Panc1 (cell line): ENCODE measurements at regions not wholly inside any gene's neighbourhood (a gene's known extent, or its start where the extent isn't known, plus 50 kb on each side); places are given as distances from the start of the nearest gene placed in this dataset.

Experiments
- ATAC-seq: fragments of 200-7000 bp; cut with Tn5 transposase; 2 replicates; pipeline ENCODE4 v1.9.1; 2020; ENCODE audit warnings: mild to moderate bottlenecking, moderate library complexity
- BruUV-seq: library from RNA; stranded (reverse); fragments of 400-500 nt; replicated peaks from 2 replicates; lab custom pipeline; 2021; lab: Mats Ljungman, UMichigan
- CTCF ChIA-PET: fragments of 300-600 bp; sonication (Branson Sonifier 250); formaldehyde crosslinking; loops from one replicate; lab custom pipeline; 2022; ENCODE audit warnings: antibody characterized with exemption; lab: Charles Lee
- POLR2A ChIA-PET: fragments of 300-600 bp; sonication (Branson Sonifier 250); formaldehyde crosslinking; loops from one replicate; lab custom pipeline; 2022; ENCODE audit warnings: antibody characterized with exemption; lab: Charles Lee
- DNase-seq: peaks from one replicate; pipeline ENCODE4 v3.0.0-alpha.2; 2010; ENCODE audit warnings: low read depth, low spot score
- H3K27ac ChIP-seq: 2 replicates; pipeline ENCODE4 v1.5.1; 2011; ENCODE audit warnings: mild to moderate bottlenecking, low read length, inconsistent platforms
- H3K27me3 ChIP-seq: fragments of 200-500 bp; sonication (Bioruptor generic); 2 replicates; pipeline ENCODE4 v1.6.0; 2014; ENCODE audit warnings: low read length, inconsistent platforms; ENCODE audit not compliant: control insufficient read depth, insufficient read depth
- H3K36me3 ChIP-seq: fragments of 200-500 bp; sonication (Bioruptor generic); 2 replicates; pipeline ENCODE4 v1.5.1; 2014; ENCODE audit warnings: inconsistent platforms, mild to moderate bottlenecking, low read length, moderate library complexity; ENCODE audit not compliant: control insufficient read depth, insufficient read depth
- H3K4me1 ChIP-seq: 2 replicates; pipeline ENCODE4 v1.5.1; 2011; ENCODE audit warnings: inconsistent platforms, mild to moderate bottlenecking, low read length, moderate library complexity; ENCODE audit not compliant: control insufficient read depth, insufficient read depth
- H3K4me3 ChIP-seq, 2 experiments: 2 replicates each; pipeline ENCODE4 v1.5.1; 2011 to 2012; ENCODE audit warnings: low read depth in 2 of 2, low read length in 2 of 2, mild to moderate bottlenecking in 2 of 2, inconsistent platforms in 1 of 2, moderate library complexity in 1 of 2
- H3K9me3 ChIP-seq: fragments of 200-500 bp; sonication (Bioruptor generic); 2 replicates; pipeline ENCODE4 v1.5.1; 2014; ENCODE audit warnings: low read depth, mild to moderate bottlenecking, inconsistent platforms, low read length, moderate library complexity; ENCODE audit not compliant: control insufficient read depth, insufficient read depth
- CTCF ChIP-seq: fragments of 450-650 bp; IDR thresholded peaks from 2 replicates; pipeline ENCODE4 v1.5.1; 2017; ENCODE audit warnings: mild to moderate bottlenecking
- POLR2AphosphoS5 ChIP-seq: IDR thresholded peaks from 2 replicates; pipeline ENCODE4 v1.6.1; 2012; ENCODE audit warnings: mild to moderate bottlenecking, low read depth, low read length, moderate library complexity
- SIN3A ChIP-seq: IDR thresholded peaks from 2 replicates; pipeline ENCODE4 v1.6.1; 2012; ENCODE audit warnings: low read depth, mild to moderate bottlenecking, low read length, moderate library complexity, borderline replicate concordance; ENCODE audit not compliant: insufficient read depth
- TCF7L2 ChIP-seq: IDR thresholded peaks from 2 replicates; pipeline ENCODE4 v1.6.1; 2011; ENCODE audit warnings: mild to moderate bottlenecking, low read depth, low read length, inconsistent platforms
- in situ Hi-C: cut with HindIII; loops from 2 replicates; pipeline ENCODE4 v1.10.0; 2016; ENCODE audit warnings: low sequenced_read_pairs, low pct_unique_long_range_greater_than_20kb
- intact Hi-C: fragments of 100-400 bp; cut with micrococcal nuclease; formaldehyde crosslinking; loops from one replicate; pipeline ENCODE4 v1.10.0; 2022; ENCODE audit not compliant: unreplicated experiment
- TF ChIP-seq, protein P1 (sequence below), 2 experiments: IDR thresholded peaks; 2 replicates each; pipeline ENCODE4 v1.6.1; 2011 to 2012; ENCODE audit warnings: low read depth in 2 of 2, control low read depth in 1 of 2, low read length in 1 of 2, mild to moderate bottlenecking in 1 of 2, moderate library complexity in 1 of 2; ENCODE audit not compliant: insufficient read depth in 1 of 2

DNA sequence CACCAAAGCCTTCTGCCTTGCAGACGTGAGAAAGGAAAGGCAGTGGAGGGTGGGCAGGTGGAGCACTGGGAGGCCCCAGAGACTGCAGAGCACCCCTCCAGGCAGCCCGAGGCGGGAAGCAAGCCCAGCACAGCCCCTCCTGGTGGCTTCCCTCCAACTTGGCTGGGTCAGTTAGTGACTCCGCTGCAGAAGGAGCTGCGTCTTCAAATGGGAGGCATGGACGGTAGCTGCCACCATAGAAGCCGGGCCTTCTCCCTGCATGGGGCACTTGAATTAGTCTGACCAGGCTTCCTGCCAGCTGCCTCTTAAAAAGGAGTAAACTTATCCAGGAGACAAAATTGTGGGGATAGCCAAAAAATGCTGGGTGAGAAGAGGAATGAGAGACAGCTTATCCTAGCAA lies 88.0 kb upstream of the RPS6KA2 start:
- Histone ChIP-seq H3K4me1 (no peaks in the 10 kb centered on the region), H3K4me3 (no peak overlapping the region), H3K36me3 (no peaks in the 10 kb centered on the region), H3K27ac (no peak overlapping the region), H3K9me3 (no peaks in the 10 kb centered on the region), H3K27me3 (peaks cover 2% of the 10 kb centered on the region; the same call in 1 of the 2 replicates)
- DNase-seq = no peak
- ATAC-seq = no peak
- ChIA-PET POLR2A (no interaction called here), CTCF (no interaction called here)
- no TSS peak for BruUV-seq
- in situ Hi-C loops = no loop called here
- intact Hi-C loops = no loop called here
- no peak for TF ChIP-seq CTCF
- TF ChIP-seq SIN3A = no peak
- TF ChIP-seq TCF7L2 = no peak
- no peak for TF ChIP-seq POLR2AphosphoS5
- TF ChIP-seq, protein P1, sequence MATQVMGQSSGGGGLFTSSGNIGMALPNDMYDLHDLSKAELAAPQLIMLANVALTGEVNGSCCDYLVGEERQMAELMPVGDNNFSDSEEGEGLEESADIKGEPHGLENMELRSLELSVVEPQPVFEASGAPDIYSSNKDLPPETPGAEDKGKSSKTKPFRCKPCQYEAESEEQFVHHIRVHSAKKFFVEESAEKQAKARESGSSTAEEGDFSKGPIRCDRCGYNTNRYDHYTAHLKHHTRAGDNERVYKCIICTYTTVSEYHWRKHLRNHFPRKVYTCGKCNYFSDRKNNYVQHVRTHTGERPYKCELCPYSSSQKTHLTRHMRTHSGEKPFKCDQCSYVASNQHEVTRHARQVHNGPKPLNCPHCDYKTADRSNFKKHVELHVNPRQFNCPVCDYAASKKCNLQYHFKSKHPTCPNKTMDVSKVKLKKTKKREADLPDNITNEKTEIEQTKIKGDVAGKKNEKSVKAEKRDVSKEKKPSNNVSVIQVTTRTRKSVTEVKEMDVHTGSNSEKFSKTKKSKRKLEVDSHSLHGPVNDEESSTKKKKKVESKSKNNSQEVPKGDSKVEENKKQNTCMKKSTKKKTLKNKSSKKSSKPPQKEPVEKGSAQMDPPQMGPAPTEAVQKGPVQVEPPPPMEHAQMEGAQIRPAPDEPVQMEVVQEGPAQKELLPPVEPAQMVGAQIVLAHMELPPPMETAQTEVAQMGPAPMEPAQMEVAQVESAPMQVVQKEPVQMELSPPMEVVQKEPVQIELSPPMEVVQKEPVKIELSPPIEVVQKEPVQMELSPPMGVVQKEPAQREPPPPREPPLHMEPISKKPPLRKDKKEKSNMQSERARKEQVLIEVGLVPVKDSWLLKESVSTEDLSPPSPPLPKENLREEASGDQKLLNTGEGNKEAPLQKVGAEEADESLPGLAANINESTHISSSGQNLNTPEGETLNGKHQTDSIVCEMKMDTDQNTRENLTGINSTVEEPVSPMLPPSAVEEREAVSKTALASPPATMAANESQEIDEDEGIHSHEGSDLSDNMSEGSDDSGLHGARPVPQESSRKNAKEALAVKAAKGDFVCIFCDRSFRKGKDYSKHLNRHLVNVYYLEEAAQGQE (IDR thresholded peaks at IDR 0.05; ENCODE audit: insufficient read depth in 1 of 2, low read depth in 2 of 2, low read length in 1 of 2) = no peak

DNA sequence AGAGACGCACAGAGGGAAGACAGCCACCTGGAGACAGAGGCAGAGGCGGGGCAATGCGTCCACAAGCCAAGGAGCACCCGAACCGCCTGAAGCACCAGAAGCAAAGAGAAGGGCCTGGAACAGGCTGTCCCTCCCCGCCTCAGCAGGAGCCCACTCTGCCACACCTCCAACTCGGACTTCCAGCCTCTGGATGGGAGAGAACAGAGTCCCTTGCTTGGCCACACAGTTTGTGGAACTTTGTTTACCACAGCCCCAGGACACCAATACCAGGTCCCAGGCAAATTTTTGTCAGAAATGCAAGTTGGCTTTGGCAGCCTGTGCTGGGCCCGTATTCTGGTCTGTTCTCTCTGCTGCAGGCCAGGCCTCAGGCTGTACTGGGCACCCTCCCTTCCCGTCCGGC lies 87.5 kb upstream of the RPS6KA2 start:
- no TSS peak for BruUV-seq
- Histone ChIP-seq H3K36me3 (no peaks in the 10 kb centered on the region), H3K4me1 (no peaks in the 10 kb centered on the region), H3K27me3 (no peaks in the 10 kb centered on the region), H3K9me3 (no peaks in the 10 kb centered on the region), H3K4me3 (no peak overlapping the region), H3K27ac (no peak overlapping the region)
- DNase-seq (no peak), ATAC-seq (no peak)
- intact Hi-C loops (no loop called here), in situ Hi-C loops (no loop called here)
- CTCF ChIA-PET = no interaction called here
- POLR2A ChIA-PET = no interaction called here
- TF ChIP-seq TCF7L2 = no peak
- TF ChIP-seq, protein P1 (IDR thresholded peaks at IDR 0.05; ENCODE audit: insufficient read depth in 1 of 2, low read depth in 2 of 2, low read length in 1 of 2) = no peak
- no peak for TF ChIP-seq CTCF
- TF ChIP-seq SIN3A = no peak
- no peak for TF ChIP-seq POLR2AphosphoS5
